B cell (primary cell): ENCODE measurements at regions not wholly inside any gene's neighbourhood (a gene's known extent, or its start where the extent isn't known, plus 50 kb on each side); places are given as distances from the start of the nearest gene placed in this dataset.

ENCODE experiments used
- ATAC-seq: fragments of 200-7000 bp; cut with Tn5 transposase; one replicate; pipeline ENCODE4 v1.10.0; 2021; ENCODE audit warnings: low read depth, mild to moderate bottlenecking, moderate number of reproducible peaks, moderate library complexity
- CTCF ChIA-PET: fragments of 350-600 bp; sonication (Branson Sonifier 250); formaldehyde crosslinking; loops from one replicate; lab custom pipeline; 2021; ENCODE audit warnings: antibody characterized with exemption, inconsistent platforms; lab: Charles Lee
- POLR2A ChIA-PET: fragments of 350-600 bp; sonication (Branson Sonifier 250); formaldehyde crosslinking; loops from one replicate; lab custom pipeline; 2021; ENCODE audit warnings: antibody characterized with exemption; lab: Charles Lee
- DNase-seq: peaks from one replicate; pipeline ENCODE4 v3.0.0; 2013
- H2AFZ ChIP-seq: 2 replicates; pipeline ENCODE4 v1.6.1; 2012; ENCODE audit warnings: mild to moderate bottlenecking, low read depth, low read length; ENCODE audit not compliant: insufficient read depth, poor library complexity, severe bottlenecking
- H3K27ac ChIP-seq, 2 donors: 1 replicate in 1 of 2; 2 replicates in 1 of 2; pipeline ENCODE4 v1.5.1; 2012 to 2013; ENCODE audit warnings: low read length in 2 of 2, mild to moderate bottlenecking in 2 of 2, moderate library complexity in 1 of 2
- H3K27me3 ChIP-seq, 4 experiments: fragments of 200-600 bp in 1 of 4; sonication (generic) in 1 of 4; replicated peaks in 1 of 4; 1 replicate in 2 of 4; 2 replicates in 2 of 4; pipeline versions ENCODE4 v1.6.1 to v1.7.0; 2013 to 2016; ENCODE audit warnings: low read length in 3 of 4, mild to moderate bottlenecking in 2 of 4, mixed read lengths in 1 of 4, moderate library complexity in 1 of 4; ENCODE audit not compliant: insufficient read depth in 4 of 4, control insufficient read depth in 3 of 4; ENCODE audit errors: control extremely low read depth in 1 of 4
- H3K36me3 ChIP-seq, 2 experiments: replicated peaks in 1 of 2; 1 replicate in 1 of 2; 2 replicates in 1 of 2; pipeline versions ENCODE4 v1.6.1 to v1.7.1; 2013; ENCODE audit warnings: low read length in 1 of 2; ENCODE audit not compliant: insufficient read depth in 2 of 2, control insufficient read depth in 1 of 2; ENCODE audit errors: control extremely low read depth in 1 of 2, extremely low read depth in 1 of 2
- H3K4me1 ChIP-seq, 2 donors: fragments of 200-600 bp in 1 of 2; sonication (generic) in 1 of 2; 1 replicate in 1 of 2; 2 replicates in 1 of 2; pipeline versions ENCODE4 v1.5.1 to v1.6.1; 2013 to 2017; ENCODE audit warnings: low read length in 2 of 2; ENCODE audit not compliant: control insufficient read depth in 2 of 2, insufficient read depth in 2 of 2
- H3K4me2 ChIP-seq: replicated peaks from 2 replicates; pipeline ENCODE3; 2012; ENCODE audit warnings: mild to moderate bottlenecking, low read depth, low read length; ENCODE audit not compliant: poor library complexity, severe bottlenecking
- H3K4me3 ChIP-seq, 5 experiments: fragments of 200-600 bp in 1 of 5; sonication (generic) in 1 of 5; 1 replicate in 3 of 5; 2 replicates in 2 of 5; pipeline versions ENCODE4 v1.5.1 to v1.7.0; 2011 to 2016; ENCODE audit warnings: low read length in 4 of 5, mild to moderate bottlenecking in 4 of 5, low read depth in 2 of 5, control low read depth in 1 of 5, moderate library complexity in 1 of 5; ENCODE audit not compliant: insufficient read depth in 1 of 5; ENCODE audit errors: control extremely low read depth in 1 of 5, extremely low read depth in 1 of 5
- H3K79me2 ChIP-seq: fragments of 200-600 bp; sonication (generic); one replicate; pipeline ENCODE4 v1.6.0; 2016; ENCODE audit warnings: low read length; ENCODE audit not compliant: control insufficient read depth, insufficient read depth
- H3K9ac ChIP-seq: fragments of 200-600 bp; sonication (generic); 2 replicates; pipeline ENCODE4 v1.6.1; 2017; ENCODE audit warnings: mild to moderate bottlenecking, low read length, moderate library complexity
- H3K9me3 ChIP-seq, 3 donors: one replicate each; pipeline versions ENCODE4 v1.6.1 to v1.7.1; 2013; ENCODE audit warnings: low read length in 2 of 3; ENCODE audit not compliant: control insufficient read depth in 2 of 3, insufficient read depth in 1 of 3; ENCODE audit errors: control extremely low read depth in 1 of 3
- H4K20me1 ChIP-seq: 2 replicates; pipeline ENCODE4 v1.6.0; 2012; ENCODE audit warnings: mild to moderate bottlenecking, low read length; ENCODE audit not compliant: insufficient read depth, control insufficient read depth, poor library complexity, severe bottlenecking
- H3K27ac Mint-ChIP-seq: one replicate; pipeline ENCODE4 v1.8.0; 2021; ENCODE audit warnings: mixed read lengths
- H3K27me3 Mint-ChIP-seq: one replicate; pipeline ENCODE4 v1.8.0; 2021; ENCODE audit warnings: mixed read lengths
- H3K4me1 Mint-ChIP-seq: one replicate; pipeline ENCODE4 v1.8.0; 2021; ENCODE audit warnings: mixed read lengths
- H3K4me3 Mint-ChIP-seq: one replicate; pipeline ENCODE4 v1.8.0; 2021; ENCODE audit warnings: mixed read lengths
- H3K9me3 Mint-ChIP-seq: one replicate; pipeline ENCODE4 v1.8.0; 2022; ENCODE audit warnings: mixed read lengths; ENCODE audit not compliant: insufficient read depth
- CTCF ChIP-seq: fragments of 200-600 bp; IDR thresholded peaks from one replicate; pipeline ENCODE4 v1.8.0; 2022; ENCODE audit warnings: antibody characterized with exemption, mild to moderate bottlenecking
- EZH2 ChIP-seq: IDR thresholded peaks from 2 replicates; pipeline ENCODE4 v1.6.1; 2012; ENCODE audit warnings: borderline replicate concordance, low read depth, mild to moderate bottlenecking, moderate library complexity, low read length; ENCODE audit not compliant: insufficient read depth, poor library complexity, severe bottlenecking
- WGBS: methylation state at CpG from one replicate; pipeline ENCODE4 v1.1.5; 2013; ENCODE audit warnings: missing lambda C conversion rate; ENCODE audit not compliant: insufficient coverage; 5-methylcytosine and 5-hydroxymethylcytosine counted together
- intact Hi-C: fragments of 100-400 bp; cut with micrococcal nuclease; formaldehyde crosslinking; loops from one replicate; pipeline ENCODE4 v1.10.0; 2022

GRCh38 chr1:222048094-222048595 lies 306.3 kb upstream of the DUSP10 start:
- no peak for DNase-seq
- WGBS, result 100% methylated on average over 1 of the region's 4 CpGs
- H3K9ac ChIP-seq, result no peak overlapping the region
- ATAC-seq, result no peak
- intact Hi-C loops, result no loop called here
- H3K9me3 ChIP-seq, result no peaks in the 10 kb centered on the region
- H3K4me1 ChIP-seq, result no peaks in the 10 kb centered on the region
- ChIA-PET CTCF (no interaction called here), POLR2A (no interaction called here)
- peaks cover 4% of the 10 kb centered on the region for H3K4me1 Mint-ChIP-seq
- H3K27ac Mint-ChIP-seq, result no peak overlapping the region
- TF ChIP-seq CTCF (no peak), EZH2 (no peak)
- no peak overlapping the region for H3K4me3 ChIP-seq
- H3K9me3 Mint-ChIP-seq, result no peaks in the 10 kb centered on the region
- no peaks in the 10 kb centered on the region for H3K27me3 ChIP-seq
- no peak overlapping the region for H2AFZ ChIP-seq
- no peak overlapping the region for H3K4me3 Mint-ChIP-seq
- H3K36me3 ChIP-seq, result no peaks in the 10 kb centered on the region
- H3K79me2 ChIP-seq, result no peaks in the 10 kb centered on the region
- H4K20me1 ChIP-seq, result no peaks in the 10 kb centered on the region
- no peak overlapping the region for H3K4me2 ChIP-seq
- no peaks in the 10 kb centered on the region for H3K27me3 Mint-ChIP-seq
- no peak overlapping the region for H3K27ac ChIP-seq

- no peak for DNase-seq
Observed at GRCh38 chr1:222047366-222047765, 305.5 kb upstream of the DUSP10 start.

More at GRCh38 chr1:222047366-222047765, 305.5 kb upstream of the DUSP10 start:
- intact Hi-C loops, result no loop called here
- H4K20me1 ChIP-seq, result no peaks in the 10 kb centered on the region
- CTCF ChIA-PET, result no interaction called here
- H3K36me3 ChIP-seq, result no peaks in the 10 kb centered on the region
- no peak overlapping the region for H3K9ac ChIP-seq
- no peak overlapping the region for H2AFZ ChIP-seq
- Mint-ChIP-seq H3K4me3 (no peak overlapping the region), H3K9me3 (no peaks in the 10 kb centered on the region), H3K27ac (no peak overlapping the region), H3K27me3 (no peaks in the 10 kb centered on the region), H3K4me1 (peaks cover 4% of the 10 kb centered on the region)
- TF ChIP-seq CTCF (no peak), EZH2 (no peak)
- no peaks in the 10 kb centered on the region for H3K9me3 ChIP-seq
- H3K4me1 ChIP-seq, result no peaks in the 10 kb centered on the region
- no peak overlapping the region for H3K4me3 ChIP-seq
- H3K79me2 ChIP-seq, result no peaks in the 10 kb centered on the region
- no peak overlapping the region for H3K4me2 ChIP-seq
- ATAC-seq, result no peak
- POLR2A ChIA-PET, result no interaction called here
- no peaks in the 10 kb centered on the region for H3K27me3 ChIP-seq
- H3K27ac ChIP-seq, result no peak overlapping the region
- no CpG with 5 or more reads among the region's 3 CpGs for WGBS
